Gastrocnemius medialis (tissue), 4 donors: ENCODE measurements at regions not wholly inside any gene's neighbourhood (a gene's known extent, or its start where the extent isn't known, plus 50 kb on each side); places are given as distances from the start of the nearest gene placed in this dataset.

ENCODE experiments used
- ATAC-seq, 2 donors: fragments of 150-250 bp; one replicate each; pipeline ENCODE4 v1.9.1; 2016
- DNase-seq, 2 donors: peaks; one replicate each; pipeline ENCODE4 v3.0.0-alpha.2; 2019
- H3K27ac ChIP-seq, 4 donors: fragments of 200-600 bp; sonication (generic); 1 replicate in 1 of 4; 2 replicates in 3 of 4; pipeline ENCODE4 v1.5.1; 2016 to 2018; ENCODE audit warnings: mild to moderate bottlenecking in 2 of 4, moderate library complexity in 1 of 4
- H3K27me3 ChIP-seq, 3 donors: fragments of 200-600 bp; sonication (generic) in 2 of 3; 1 replicate in 1 of 3; 2 replicates in 2 of 3; pipeline versions ENCODE4 v1.5.1 to v1.6.0; 2016 to 2019; ENCODE audit warnings: mild to moderate bottlenecking in 1 of 3, moderate library complexity in 1 of 3
- H3K36me3 ChIP-seq, 2 donors: fragments of 200-600 bp; sonication (generic) in 1 of 2; one replicate each; pipeline ENCODE4 v1.5.1; 2017 to 2018
- H3K4me1 ChIP-seq, 2 donors: fragments of 200-600 bp; sonication (generic) in 1 of 2; one replicate each; pipeline ENCODE4 v1.5.1; 2016 to 2017; ENCODE audit warnings: mild to moderate bottlenecking in 2 of 2
- H3K4me3 ChIP-seq, 4 donors: fragments of 200-600 bp; sonication (generic) in 3 of 4; 1 replicate in 1 of 4; 2 replicates in 3 of 4; pipeline ENCODE4 v1.5.1; 2016 to 2019; ENCODE audit warnings: mild to moderate bottlenecking in 2 of 4
- H3K9me3 ChIP-seq, 3 donors: fragments of 200-600 bp; sonication (generic) in 2 of 3; 1 replicate in 1 of 3; 2 replicates in 2 of 3; pipeline ENCODE4 v1.5.1; 2016 to 2019
- POLR2A ChIP-seq, 2 donors: fragments of 450-650 bp; IDR thresholded peaks; one replicate each; pipeline ENCODE4 v1.6.1; 2017; ENCODE audit warnings: antibody characterized with exemption in 2 of 2, mild to moderate bottlenecking in 2 of 2, moderate library complexity in 2 of 2
- in situ Hi-C, 4 donors: fragments of 200-750 bp; cut with MboI; loops; one replicate each; pipeline versions ENCODE4 v1.15.0 to v1.8.0; 2017; ENCODE audit warnings: low sequenced_read_pairs in 4 of 4
- intact Hi-C: fragments of 100-400 bp; cut with DNase I; formaldehyde crosslinking; loops from one replicate; pipeline ENCODE4 v1.15.1; 2023; ENCODE audit warnings: low total_unique reads
- TF ChIP-seq, protein P1 (sequence below), 5 experiments: fragments of 450-650 bp in 3 of 5; fragments of 200-600 bp in 2 of 5; sonication (generic) in 2 of 5; IDR thresholded peaks in 4 of 5; conservative IDR thresholded peaks in 1 of 5; 1 replicate in 4 of 5; 2 replicates in 1 of 5; pipeline ENCODE4 v1.5.1; 2016 to 2019; ENCODE audit warnings: antibody characterized with exemption in 5 of 5, mild to moderate bottlenecking in 3 of 5, moderate library complexity in 3 of 5

DNA sequence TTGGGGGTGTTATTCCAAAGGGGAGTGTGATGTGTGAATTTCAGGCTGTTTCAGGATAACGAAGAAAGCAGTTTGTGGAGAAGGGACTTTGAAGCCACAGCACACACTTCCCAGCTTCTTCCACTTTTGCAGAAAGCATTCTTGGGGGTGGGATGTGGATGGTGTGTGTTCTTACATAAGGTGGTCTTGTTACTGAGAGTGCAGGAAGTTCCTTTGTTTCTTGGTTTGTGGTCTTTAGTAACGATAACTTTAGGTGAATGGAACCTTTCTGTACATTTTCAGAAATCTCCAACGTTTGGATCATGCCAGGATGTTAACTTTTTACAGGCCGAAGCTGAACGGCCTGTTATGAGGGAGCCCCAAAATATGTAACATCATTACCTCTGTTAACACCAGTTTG, 251.8 kb downstream of the KCNRG start:
- in situ Hi-C loops (no loop called here), intact Hi-C loops (no loop called here)
- H3K9me3 ChIP-seq = no peaks in the 10 kb centered on the region
- no peak overlapping the region for H3K27ac ChIP-seq
- H3K4me1 ChIP-seq = no peaks in the 10 kb centered on the region
- ATAC-seq = no peak
- no peaks in the 10 kb centered on the region for H3K36me3 ChIP-seq
- H3K27me3 ChIP-seq = no peaks in the 10 kb centered on the region
- DNase-seq = no peak
- H3K4me3 ChIP-seq = no peak overlapping the region
- TF ChIP-seq POLR2A (IDR thresholded peaks at IDR 0.05) = no peak

DNA sequence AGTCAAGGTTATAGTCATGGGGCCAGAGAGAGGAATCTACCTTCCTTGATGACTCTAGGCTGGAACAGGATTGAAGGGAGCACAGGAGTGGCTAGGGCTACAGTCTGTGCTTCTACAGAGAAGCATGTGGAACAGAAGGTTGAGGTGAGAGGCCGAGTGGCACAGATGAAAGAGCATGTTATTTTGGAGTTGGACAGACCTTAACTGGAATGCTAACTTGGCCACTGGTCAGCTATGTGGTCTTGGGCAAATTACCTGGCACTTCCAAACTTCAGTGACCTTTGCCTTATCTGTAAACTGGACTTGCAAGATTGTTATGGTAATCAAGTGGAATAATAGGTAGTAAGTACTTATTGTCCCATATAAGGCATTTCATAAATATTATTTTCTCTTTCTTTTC, 252.7 kb downstream of the KCNRG start:
- intact Hi-C loops (no loop called here), in situ Hi-C loops (no loop called here)
- Histone ChIP-seq H3K36me3 (no peaks in the 10 kb centered on the region), H3K27ac (no peak overlapping the region), H3K4me3 (no peak overlapping the region), H3K9me3 (no peaks in the 10 kb centered on the region), H3K27me3 (no peaks in the 10 kb centered on the region), H3K4me1 (no peaks in the 10 kb centered on the region)
- no peak for DNase-seq
- ATAC-seq = no peak
- TF ChIP-seq, protein P1, sequence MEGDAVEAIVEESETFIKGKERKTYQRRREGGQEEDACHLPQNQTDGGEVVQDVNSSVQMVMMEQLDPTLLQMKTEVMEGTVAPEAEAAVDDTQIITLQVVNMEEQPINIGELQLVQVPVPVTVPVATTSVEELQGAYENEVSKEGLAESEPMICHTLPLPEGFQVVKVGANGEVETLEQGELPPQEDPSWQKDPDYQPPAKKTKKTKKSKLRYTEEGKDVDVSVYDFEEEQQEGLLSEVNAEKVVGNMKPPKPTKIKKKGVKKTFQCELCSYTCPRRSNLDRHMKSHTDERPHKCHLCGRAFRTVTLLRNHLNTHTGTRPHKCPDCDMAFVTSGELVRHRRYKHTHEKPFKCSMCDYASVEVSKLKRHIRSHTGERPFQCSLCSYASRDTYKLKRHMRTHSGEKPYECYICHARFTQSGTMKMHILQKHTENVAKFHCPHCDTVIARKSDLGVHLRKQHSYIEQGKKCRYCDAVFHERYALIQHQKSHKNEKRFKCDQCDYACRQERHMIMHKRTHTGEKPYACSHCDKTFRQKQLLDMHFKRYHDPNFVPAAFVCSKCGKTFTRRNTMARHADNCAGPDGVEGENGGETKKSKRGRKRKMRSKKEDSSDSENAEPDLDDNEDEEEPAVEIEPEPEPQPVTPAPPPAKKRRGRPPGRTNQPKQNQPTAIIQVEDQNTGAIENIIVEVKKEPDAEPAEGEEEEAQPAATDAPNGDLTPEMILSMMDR (IDR thresholded peaks at IDR 0.05 in 4 of 5, conservative IDR thresholded peaks at IDR 0.05 in 1 of 5) = no peak
- TF ChIP-seq POLR2A (IDR thresholded peaks at IDR 0.05) = no peak

DNA sequence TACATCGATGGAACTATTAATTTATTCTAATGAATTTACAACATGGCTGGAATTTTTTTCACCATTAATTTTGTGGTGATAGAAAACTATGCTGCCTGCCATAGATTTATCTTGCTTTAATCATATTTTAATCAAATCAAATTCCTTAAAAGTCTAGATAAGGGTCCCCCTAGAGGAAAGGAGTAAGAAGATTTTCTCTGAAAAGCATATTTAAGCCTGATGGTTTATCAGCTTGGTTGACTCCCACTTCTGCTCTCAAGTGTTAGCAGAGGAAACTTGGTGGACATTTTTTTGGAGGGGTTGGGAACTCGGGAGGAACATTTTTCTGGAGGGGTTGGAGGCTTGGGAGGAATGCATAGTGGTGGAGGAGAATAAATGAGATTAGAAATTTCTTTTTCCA, 253.3 kb downstream of the KCNRG start:
- DNase-seq (no peak), ATAC-seq (no peak)
- Histone ChIP-seq H3K27me3 (no peaks in the 10 kb centered on the region), H3K27ac (no peak overlapping the region), H3K4me3 (no peak overlapping the region), H3K36me3 (no peaks in the 10 kb centered on the region), H3K4me1 (no peaks in the 10 kb centered on the region), H3K9me3 (no peaks in the 10 kb centered on the region)
- TF ChIP-seq, protein P1 (IDR thresholded peaks at IDR 0.05 in 4 of 5, conservative IDR thresholded peaks at IDR 0.05 in 1 of 5) = no peak
- TF ChIP-seq POLR2A (IDR thresholded peaks at IDR 0.05) = no peak
- intact Hi-C loops (no loop called here), in situ Hi-C loops (no loop called here)

DNA sequence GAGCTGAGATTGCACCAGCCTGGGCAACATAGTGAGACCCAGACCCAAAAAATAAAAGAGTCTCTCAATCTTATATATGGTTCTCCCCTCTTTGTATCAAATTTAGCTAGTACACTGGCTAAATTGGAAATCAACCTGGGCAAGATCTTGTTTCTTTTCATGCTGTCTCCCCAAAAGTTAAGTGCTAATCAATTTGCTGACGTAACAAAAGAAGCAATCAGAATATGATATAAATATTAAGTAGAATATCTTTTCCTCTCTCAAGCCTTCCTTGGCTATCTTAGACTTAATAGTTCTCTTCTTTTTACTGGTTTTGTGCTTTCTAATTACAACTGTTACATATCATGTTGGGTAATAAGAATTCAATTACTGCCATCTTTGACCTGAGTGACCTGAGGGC, 258.9 kb downstream of the KCNRG start:
- Histone ChIP-seq H3K27ac (no peak overlapping the region), H3K4me1 (no peaks in the 10 kb centered on the region), H3K36me3 (no peaks in the 10 kb centered on the region), H3K27me3 (no peaks in the 10 kb centered on the region), H3K4me3 (no peak overlapping the region), H3K9me3 (no peaks in the 10 kb centered on the region)
- ATAC-seq = no peak
- intact Hi-C loops = no loop called here
- TF ChIP-seq, protein P1 (IDR thresholded peaks at IDR 0.05 in 4 of 5, conservative IDR thresholded peaks at IDR 0.05 in 1 of 5) = no peak
- TF ChIP-seq POLR2A (IDR thresholded peaks at IDR 0.05) = no peak
- in situ Hi-C loops = no loop called here
- DNase-seq = no peak

DNA sequence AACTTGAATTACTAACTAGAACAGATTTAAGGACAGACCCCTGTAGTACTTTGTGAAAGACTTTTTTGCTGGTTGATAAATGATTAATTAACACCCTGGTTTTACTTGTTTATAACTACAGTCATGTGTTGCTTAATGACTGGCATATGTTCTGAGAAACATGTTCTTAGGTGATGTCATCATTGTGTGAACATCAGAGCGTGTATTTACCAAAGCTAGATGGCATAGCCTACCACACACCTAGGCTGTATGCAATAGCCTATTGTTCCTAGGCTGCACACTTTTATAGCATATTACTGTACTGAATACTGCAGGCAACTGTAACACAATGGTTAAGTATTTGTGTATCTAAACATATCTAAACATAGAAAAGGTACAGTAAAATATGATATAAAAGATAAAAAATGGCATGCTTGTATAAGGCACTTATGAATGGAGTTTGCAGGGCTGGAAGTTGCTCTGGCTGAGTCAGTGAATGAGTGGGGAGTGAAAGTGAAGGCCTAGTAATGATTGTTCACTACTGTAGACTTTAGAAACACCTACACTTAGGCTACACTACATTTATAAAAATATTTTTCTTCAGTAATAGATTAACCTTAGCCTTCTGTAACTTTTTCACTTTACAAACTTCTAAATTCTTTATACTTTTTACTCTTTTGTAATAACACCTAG, 260.3 kb downstream of the KCNRG start:
- Histone ChIP-seq H3K27me3 (no peaks in the 10 kb centered on the region), H3K9me3 (no peaks in the 10 kb centered on the region), H3K4me3 (no peak overlapping the region), H3K36me3 (no peaks in the 10 kb centered on the region), H3K4me1 (no peaks in the 10 kb centered on the region), H3K27ac (no peak overlapping the region)
- in situ Hi-C loops (no loop called here), intact Hi-C loops (no loop called here)
- DNase-seq (no peak), ATAC-seq (no peak)
- no peak for TF ChIP-seq POLR2A (IDR thresholded peaks at IDR 0.05)
- TF ChIP-seq, protein P1 (IDR thresholded peaks at IDR 0.05 in 4 of 5, conservative IDR thresholded peaks at IDR 0.05 in 1 of 5) = no peak
